ENCODE measurements at regions not wholly inside any gene's neighbourhood (a gene's known extent, or its start where the extent isn't known, plus 50 kb on each side); places are given as distances from the start of the nearest gene placed in this dataset.

- Histone ChIP-seq H3K27ac (ENCODE audit: extremely low read depth, low read depth, low read length) (no peak overlapping the region), H4K20me1 (replicated peaks; ENCODE audit: control insufficient read depth, insufficient read depth, low read length) (no peaks in the 10 kb centered on the region), H3K4me1 (replicated peaks in 1 of 2; ENCODE audit: control insufficient read depth in 2 of 2, insufficient read depth in 2 of 2, low read length in 2 of 2) (no peaks in the 10 kb centered on the region), H3K9me1 (ENCODE audit: control insufficient read depth, insufficient read depth, low read length) (no peaks in the 10 kb centered on the region), H3K79me2 (ENCODE audit: control insufficient read depth, insufficient read depth, low read length) (no peaks in the 10 kb centered on the region), H3K36me3 (ENCODE audit: control insufficient read depth, insufficient read depth, low read length) (no peaks in the 10 kb centered on the region), H2AFZ (ENCODE audit: low read depth, low read length) (no peak overlapping the region), H3K4me2 (ENCODE audit: insufficient read depth, low read length) (no peak overlapping the region), H3K9me3 (replicated peaks; ENCODE audit: control insufficient read depth, insufficient read depth, low read depth, low read length) (no peaks in the 10 kb centered on the region), H3K9ac (ENCODE audit: insufficient read depth in 1 of 2, low read depth in 2 of 2, low read length in 2 of 2) (no peak overlapping the region), H3K4me3 (no peak overlapping the region), H3K27me3 (ENCODE audit: control insufficient read depth in 2 of 2, insufficient read depth in 2 of 2, low read length in 2 of 2) (no peaks in the 10 kb centered on the region)
- intact Hi-C loops (cut with micrococcal nuclease): no loop called here
- WGBS (ENCODE audit: insufficient coverage, low coverage, missing lambda C conversion rate): 0% methylated on average over 2 of the region's 2 CpGs
- ChIA-PET CTCF (ENCODE audit: low intra/inter-chr PET ratio) (no interaction called here), POLR2A (interaction anchor here (0.6 kb wide), 1 partner anchor 375 kb away, joined by 3 read pairs; no protein-coding TSS in a partner anchor)
- BruUV-seq (replicated peaks): no TSS peak
- in situ Hi-C loops (cut with MboI): no loop called here
- no peak for DNase-seq (ENCODE audit: extremely low read depth in 1 of 4, low spot score in 3 of 4)
- ATAC-seq: no peak
- no peak for FAIRE-seq
- TF ChIP-seq ATF4 (CRISPR knock-in tag; IDR thresholded peaks at IDR 0.05) (no peak), NR2C1 (IDR thresholded peaks at IDR 0.05) (no peak), NR2C1 (tag; IDR thresholded peaks at IDR 0.05) (no peak), ARID2 (IDR thresholded peaks at IDR 0.05) (no peak), ZNF668 (CRISPR knock-in tag; IDR thresholded peaks at IDR 0.05) (no peak), CTCF (IDR thresholded peaks at IDR 0.05 in 2 of 3, conservative IDR thresholded peaks at IDR 0.05 in 1 of 3; ENCODE audit: insufficient read depth in 2 of 3, low read depth in 1 of 3, low read length in 3 of 3) (no peak), GMEB1 (CRISPR knock-in tag; IDR thresholded peaks at IDR 0.05) (no peak), NFE2L1 (tag; IDR thresholded peaks at IDR 0.05; ENCODE audit: borderline replicate concordance, low read depth) (no peak), PCBP1 (IDR thresholded peaks at IDR 0.05; ENCODE audit: low read depth, low read length, poor library complexity, severe bottlenecking) (no peak), ZNF507 (tag; conservative IDR thresholded peaks at IDR 0.05) (no peak), BCOR (IDR thresholded peaks at IDR 0.05) (no peak), MXD1 (CRISPR knock-in tag; IDR thresholded peaks at IDR 0.05; ENCODE audit: borderline replicate concordance, poor library complexity, severe bottlenecking) (no peak), ZC3H8 (IDR thresholded peaks at IDR 0.05) (no peak), POLR2A (conservative IDR thresholded peaks at IDR 0.05) (no peak), CBFB (CRISPR knock-in tag; IDR thresholded peaks at IDR 0.05) (no peak), MTA1 (IDR thresholded peaks at IDR 0.05; ENCODE audit: borderline replicate concordance) (no peak)
These were observed 466.7 kb downstream of the NFIB start for GRCh38 chr9:13847270-13847669.

All from K562 (cell line).